GM18502 (cell line): ENCODE measurements at regions not wholly inside any gene's neighbourhood (a gene's known extent, or its start where the extent isn't known, plus 50 kb on each side); places are given as distances from the start of the nearest gene placed in this dataset.
"Not testable (repeated sequence)": the region's sequence is repeated elsewhere in the genome, so short reads cannot be mapped to it uniquely, and the experiment has no call there.

ENCODE experiments used
- ATAC-seq: cut with Tn5 transposase; IDR thresholded peaks from one replicate; pipeline ENCODE4 v1.9.1; 2021; ENCODE audit warnings: mild to moderate bottlenecking; ENCODE audit not compliant: unreplicated experiment, poor library complexity

- no peak for ATAC-seq
Observed at GRCh38 chr6:131424016-131424415, 149.0 kb upstream of the ARG1 start.

DNA sequence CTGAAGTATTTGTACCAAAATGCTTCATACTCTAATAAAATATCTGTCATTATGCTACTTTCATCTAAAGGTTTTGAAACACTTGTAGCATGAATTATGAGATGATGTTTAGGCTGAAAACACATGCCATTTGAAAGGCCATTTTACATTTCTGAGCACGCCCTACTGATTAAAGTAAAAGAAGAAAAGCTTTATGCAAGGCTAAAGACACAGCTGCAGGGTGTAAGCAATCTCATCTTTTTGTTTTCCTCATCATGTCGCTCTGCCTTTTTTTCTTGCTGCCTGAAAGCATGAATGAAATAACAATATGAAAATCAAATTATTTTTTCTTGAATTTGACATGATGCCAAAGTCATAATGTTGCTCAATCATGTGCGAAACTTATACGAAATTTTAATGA lies 148.6 kb upstream of the ARG1 start:
- no peak for ATAC-seq

DNA sequence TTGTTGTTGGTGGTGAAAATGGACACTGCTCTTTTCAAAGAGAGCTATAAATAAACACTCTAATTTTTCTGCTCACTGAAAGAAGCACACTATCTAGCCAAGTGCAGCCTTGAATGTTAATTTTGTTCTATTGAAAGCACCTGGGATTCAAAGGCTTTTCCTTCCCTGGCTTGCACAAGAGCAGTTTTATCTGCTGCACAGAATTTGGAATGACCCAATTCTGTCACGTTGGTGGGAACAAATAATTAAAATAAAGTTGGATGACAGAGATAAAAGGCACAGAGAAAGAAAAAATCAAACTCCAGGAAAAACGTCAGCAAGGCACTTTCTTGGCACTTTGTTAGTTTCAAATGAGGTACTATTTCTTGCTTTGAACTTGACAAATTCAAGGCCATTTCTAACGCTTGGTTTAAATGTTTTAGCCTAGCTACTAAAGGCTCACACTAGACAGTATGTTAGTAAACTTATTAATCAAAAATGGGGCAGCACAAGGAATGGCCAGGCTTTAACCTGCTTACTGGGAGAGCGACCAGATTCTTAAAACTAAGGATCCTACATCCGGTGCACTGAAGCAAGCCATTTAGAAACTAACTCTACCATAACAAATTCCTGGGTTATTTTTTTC lies 145.5 kb upstream of the ARG1 start:
- ATAC-seq: no peak

- no peak for ATAC-seq
Observed at GRCh38 chr6:131430531-131430930, 142.5 kb upstream of the ARG1 start.

DNA sequence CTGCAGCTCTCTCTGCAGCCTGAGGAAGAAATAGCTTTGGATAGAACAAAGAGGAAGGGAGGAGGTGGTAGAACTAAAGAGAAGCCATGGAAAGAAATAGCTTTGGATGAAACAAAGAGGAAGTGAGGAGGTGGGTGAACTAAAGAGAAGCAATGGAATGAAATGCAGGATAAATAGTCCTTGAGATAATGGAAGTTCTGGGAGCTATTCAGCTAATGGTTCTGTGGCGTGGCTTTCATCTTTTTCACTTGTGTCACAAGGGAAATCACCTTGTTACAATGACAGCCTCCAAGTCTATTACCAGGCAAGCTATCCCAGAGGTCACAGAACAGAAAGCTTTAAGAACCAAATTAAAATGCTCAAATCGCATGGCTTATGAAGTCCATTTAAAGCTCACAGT lies 141.3 kb upstream of the ARG1 start:
- no peak for ATAC-seq

DNA sequence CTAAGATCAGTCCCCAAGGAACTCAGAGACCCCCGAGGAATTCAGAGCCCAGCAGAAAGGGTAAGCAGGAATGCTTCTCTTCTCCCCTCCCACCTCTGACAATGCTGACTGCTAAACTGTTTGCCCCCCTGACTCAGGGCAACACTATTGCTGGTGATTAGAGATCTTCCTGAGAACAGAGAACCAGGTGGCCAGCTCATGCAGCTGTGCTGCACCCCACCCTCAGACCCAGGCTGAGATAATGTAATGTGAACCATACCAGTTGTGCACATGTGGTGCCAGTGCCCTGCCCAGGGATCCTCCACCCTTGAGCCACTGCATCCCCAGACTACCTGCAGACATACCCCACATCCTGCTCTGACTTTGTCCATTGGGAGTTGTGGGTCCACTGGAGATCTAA lies 139.1 kb upstream of the ARG1 start:
- ATAC-seq: no peak

GRCh38 chr6:131436358-131436757 lies 136.7 kb upstream of the ARG1 start:
- ATAC-seq: no peak

GRCh38 chr6:131443014-131443413 lies 130.0 kb upstream of the ARG1 start:
- no peak for ATAC-seq

GRCh38 chr6:131443514-131443913 lies 129.5 kb upstream of the ARG1 start:
- no peak for ATAC-seq

DNA sequence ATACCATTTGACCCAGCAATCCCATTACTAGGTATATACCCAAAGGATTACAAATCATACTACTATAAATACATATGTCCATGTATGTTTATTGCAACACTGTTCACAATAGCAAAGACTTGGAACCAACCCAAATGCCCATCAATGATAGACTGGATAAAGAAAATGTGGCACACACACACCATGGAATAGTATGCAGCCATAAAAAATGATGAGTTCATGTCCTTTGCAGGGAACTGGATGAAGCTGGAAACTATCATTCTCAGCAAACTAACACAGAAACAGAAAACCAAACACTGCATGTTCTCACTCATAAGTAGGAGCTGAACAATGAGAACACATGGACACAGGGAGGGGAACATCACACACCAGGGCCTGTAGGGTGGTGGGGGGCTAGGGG lies 127.7 kb upstream of the ARG1 start:
- ATAC-seq: not testable (repeated sequence)

GRCh38 chr6:131450861-131451260 lies 122.2 kb upstream of the ARG1 start:
- no peak for ATAC-seq

DNA sequence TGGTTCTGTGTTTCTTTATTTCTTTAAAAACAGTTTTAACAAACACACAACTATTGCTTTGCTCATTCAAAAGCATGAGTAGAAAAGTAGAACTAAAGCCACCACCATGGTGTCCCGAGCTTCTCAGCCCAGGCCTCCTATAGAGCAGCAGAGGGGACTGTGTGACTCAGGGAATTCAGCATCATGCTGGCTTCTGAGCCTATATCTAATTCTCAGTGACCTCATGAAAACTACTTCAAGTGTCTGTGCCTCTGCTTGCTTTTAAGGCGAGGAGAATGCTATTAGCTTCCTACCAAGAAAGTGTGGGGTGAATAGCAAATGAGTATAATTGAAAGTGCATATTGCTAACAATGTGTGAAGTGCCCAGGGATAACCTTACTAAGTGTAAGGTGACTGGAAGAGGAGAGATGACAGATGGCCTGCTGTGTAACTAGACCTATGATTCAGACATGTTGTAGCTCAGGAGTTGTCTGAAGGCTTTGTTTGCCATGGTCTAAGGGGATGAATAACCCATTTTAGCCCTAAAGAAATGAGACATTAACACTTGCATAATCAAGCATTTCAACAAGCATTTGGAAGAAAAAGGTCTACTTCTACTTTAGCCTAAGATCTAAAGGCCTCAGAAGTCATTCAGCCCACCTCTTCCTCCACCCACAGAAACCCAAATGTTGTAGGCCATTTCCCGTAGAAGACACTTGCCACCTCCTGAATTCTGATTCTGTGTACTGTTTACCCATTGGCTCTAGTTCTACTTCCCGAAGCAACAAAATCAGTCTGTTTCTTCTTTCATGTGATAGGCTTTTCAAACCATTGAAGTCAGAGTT lies 121.5 kb upstream of the ARG1 start:
- ATAC-seq: no peak

DNA sequence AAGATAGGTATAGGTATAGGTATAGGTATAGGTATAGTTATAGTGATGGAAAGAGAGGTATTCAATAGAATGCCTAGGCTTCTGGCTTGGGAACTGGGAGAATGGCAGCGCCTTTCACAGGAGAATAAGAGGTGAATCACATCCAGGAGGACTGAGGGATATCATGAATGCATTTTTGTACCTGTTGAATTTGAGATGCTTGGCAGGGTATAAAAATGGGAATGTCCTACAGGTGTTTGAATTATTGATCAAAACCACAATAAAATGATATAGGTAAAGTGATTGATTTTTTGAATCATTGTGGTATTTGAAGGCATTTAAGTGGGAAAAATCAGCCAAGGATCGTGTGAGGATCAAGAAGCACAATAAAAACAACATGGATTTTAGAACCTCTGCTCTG lies 119.2 kb upstream of the ARG1 start:
- ATAC-seq: no peak

GRCh38 chr6:131456565-131456964 lies 116.5 kb upstream of the ARG1 start:
- ATAC-seq: no peak

DNA sequence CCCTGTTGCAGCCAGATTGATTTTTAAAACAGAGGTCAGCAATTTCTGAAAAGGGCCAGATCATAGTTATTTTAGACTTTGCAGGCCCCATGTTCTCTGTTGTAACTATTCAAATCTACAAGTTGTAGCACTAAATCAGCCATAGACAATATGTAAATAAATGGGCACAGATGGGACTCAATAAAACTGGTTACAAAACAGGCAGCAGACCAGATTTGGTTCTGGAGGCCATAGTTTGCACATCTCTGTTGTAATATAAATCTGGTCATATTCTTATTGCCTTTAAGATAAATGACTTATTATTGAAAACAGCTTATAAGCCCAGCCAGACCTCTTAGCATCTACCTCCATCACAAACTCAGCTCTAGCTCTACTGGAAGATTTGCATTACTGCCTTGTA lies 114.0 kb upstream of the ARG1 start:
- ATAC-seq: no peak

- ATAC-seq: no peak
Observed at GRCh38 chr6:131460614-131461000, 112.4 kb upstream of the ARG1 start.

- no peak for ATAC-seq
Observed at GRCh38 chr6:131469130-131469529, 103.9 kb upstream of the ARG1 start.

DNA sequence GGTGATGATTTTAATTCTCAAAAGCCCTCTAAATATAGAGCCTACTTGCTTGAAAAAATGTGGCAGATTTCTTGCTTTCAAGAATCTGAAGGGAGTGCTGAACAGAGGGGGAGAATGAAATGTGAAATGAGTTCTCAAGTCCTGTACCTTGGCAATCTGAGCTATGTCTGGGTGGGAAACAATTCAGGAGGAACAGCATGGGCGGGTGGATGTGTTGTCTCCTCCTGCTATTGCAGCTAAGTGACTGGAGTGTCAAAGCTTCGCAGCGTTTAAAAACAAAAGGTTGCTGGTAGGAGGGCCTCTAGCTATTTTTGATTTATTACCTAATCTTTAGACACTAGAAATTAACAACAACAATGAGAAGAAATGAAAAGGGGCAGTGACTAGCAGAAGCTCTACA lies 102.5 kb upstream of the ARG1 start:
- ATAC-seq: no peak

DNA sequence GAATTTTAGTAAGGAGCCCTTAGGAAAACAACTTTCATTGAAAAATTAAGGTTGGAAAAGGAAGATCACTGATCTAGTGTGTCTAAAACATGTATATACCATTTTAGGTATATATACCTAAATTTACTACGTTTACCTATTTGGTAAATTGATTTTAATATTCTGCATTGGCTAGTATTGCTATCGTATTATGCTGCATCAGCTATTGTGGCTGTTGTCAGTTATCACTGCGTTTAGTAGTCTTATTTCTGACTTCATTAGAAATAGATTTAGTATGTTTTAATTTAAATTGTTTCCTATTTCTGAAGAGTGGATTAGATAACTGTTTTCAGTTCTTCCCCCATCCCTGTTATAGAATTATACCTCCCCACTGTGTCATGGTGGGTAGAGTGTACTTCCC lies 101.7 kb upstream of the ARG1 start:
- no peak for ATAC-seq

DNA sequence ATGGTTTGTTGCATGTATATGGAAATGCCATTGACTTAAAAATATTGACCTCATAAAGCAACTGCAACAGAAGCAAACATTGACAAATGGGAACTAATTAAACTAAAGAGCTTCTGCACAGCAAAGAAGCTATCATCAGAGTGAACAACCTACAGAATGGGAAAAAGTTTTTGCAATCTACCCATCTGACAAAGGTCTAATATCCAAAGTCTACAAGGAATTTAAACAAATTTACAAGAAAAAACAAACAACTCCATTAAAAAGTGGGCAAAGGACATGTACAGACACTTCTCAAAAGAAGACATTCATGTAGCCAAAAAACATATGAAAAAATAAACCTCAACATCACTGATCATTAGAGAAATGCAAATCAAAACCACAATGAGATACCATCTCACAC lies 99.7 kb upstream of the ARG1 start:
- ATAC-seq: not testable (repeated sequence)

- no peak for ATAC-seq
Observed at GRCh38 chr6:131476362-131476761, 96.7 kb upstream of the ARG1 start.

DNA sequence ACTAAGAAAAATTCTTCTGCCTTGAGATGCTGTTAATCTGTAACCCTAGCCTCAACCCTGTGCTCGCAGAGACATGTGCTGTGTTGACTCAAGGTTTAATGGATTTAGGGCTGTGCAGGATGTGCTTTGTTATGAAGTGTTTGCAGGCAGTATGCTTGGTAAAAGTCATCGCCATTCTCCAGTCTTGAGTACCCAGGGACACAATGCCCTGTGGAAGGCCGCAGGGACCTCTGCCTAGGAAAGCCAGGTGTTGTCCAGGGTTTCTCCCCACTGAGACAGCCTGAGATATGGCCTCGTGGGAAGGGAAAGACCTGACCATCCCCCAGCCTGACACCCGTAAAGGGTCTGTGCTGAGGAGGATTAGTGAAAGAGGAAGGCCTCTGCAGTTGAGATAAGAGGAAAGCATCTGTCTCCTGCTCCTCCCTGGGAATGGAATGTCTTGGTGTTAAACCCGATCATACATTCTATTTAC lies 94.2 kb upstream of the ARG1 start:
- ATAC-seq: not testable (repeated sequence)
